H1 (cell line): ENCODE measurements at regions not wholly inside any gene's neighbourhood (a gene's known extent, or its start where the extent isn't known, plus 50 kb on each side); places are given as distances from the start of the nearest gene placed in this dataset.

ENCODE experiments used
- BRCA1 ChIP-seq: IDR thresholded peaks from 2 replicates; pipeline ENCODE4 v1.6.1; 2012; ENCODE audit warnings: low read depth, low read length, improper control_type of control experiment
- CBX5 ChIP-seq: fragments of 300-800, 300-1000 bp; sonication (generic); IDR thresholded peaks from 2 replicates; pipeline ENCODE4 v1.7.1; 2016; ENCODE audit warnings: antibody characterized with exemption, low read length, low read depth
- CTBP2 ChIP-seq: IDR thresholded peaks from 2 replicates; pipeline ENCODE4 v1.7.0; 2011; ENCODE audit warnings: borderline replicate concordance, mild to moderate bottlenecking, moderate library complexity, mixed read lengths, low read length; ENCODE audit not compliant: insufficient read depth, insufficient read length
- EZH2 ChIP-seq: fragments of 200-600 bp; sonication (generic); IDR thresholded peaks from 2 replicates; pipeline ENCODE4 v1.7.1; 2012; ENCODE audit warnings: low read depth, mild to moderate bottlenecking, moderate library complexity, low read length, inconsistent platforms; ENCODE audit not compliant: severe bottlenecking
- FOSL1 ChIP-seq: IDR thresholded peaks from 2 replicates; pipeline ENCODE4 v1.6.1; 2011; ENCODE audit warnings: mild to moderate bottlenecking, low read depth, low read length, moderate library complexity; ENCODE audit not compliant: insufficient read depth
- GTF2F1 ChIP-seq: IDR thresholded peaks from 2 replicates; pipeline ENCODE4 v1.6.1; 2012; ENCODE audit warnings: low read depth, low read length, improper control_type of control experiment, borderline replicate concordance
- SP1 ChIP-seq: IDR thresholded peaks from 2 replicates; pipeline ENCODE4 v1.6.1; 2011; ENCODE audit warnings: low read depth, low read length
- TCF12 ChIP-seq: IDR thresholded peaks from 2 replicates; pipeline ENCODE4 v1.6.1; 2011; ENCODE audit warnings: low read depth, mild to moderate bottlenecking, low read length
- ZNF274 ChIP-seq: IDR thresholded peaks from 2 replicates; pipeline ENCODE4 v1.7.0; 2012; ENCODE audit warnings: low read length, borderline replicate concordance; ENCODE audit errors: extremely low read depth
- TF ChIP-seq, protein P1 (sequence below): fragments of 300-600 bp; sonication (generic); IDR thresholded peaks from 2 replicates; pipeline ENCODE4 v1.7.1; 2012; ENCODE audit warnings: low read length, moderate library complexity, mild to moderate bottlenecking, inconsistent platforms; ENCODE audit not compliant: insufficient replicate concordance
- TF ChIP-seq, protein P2 (sequence below): IDR thresholded peaks from 2 replicates; pipeline ENCODE4 v1.6.1; 2012; ENCODE audit warnings: low read length, inconsistent platforms

DNA sequence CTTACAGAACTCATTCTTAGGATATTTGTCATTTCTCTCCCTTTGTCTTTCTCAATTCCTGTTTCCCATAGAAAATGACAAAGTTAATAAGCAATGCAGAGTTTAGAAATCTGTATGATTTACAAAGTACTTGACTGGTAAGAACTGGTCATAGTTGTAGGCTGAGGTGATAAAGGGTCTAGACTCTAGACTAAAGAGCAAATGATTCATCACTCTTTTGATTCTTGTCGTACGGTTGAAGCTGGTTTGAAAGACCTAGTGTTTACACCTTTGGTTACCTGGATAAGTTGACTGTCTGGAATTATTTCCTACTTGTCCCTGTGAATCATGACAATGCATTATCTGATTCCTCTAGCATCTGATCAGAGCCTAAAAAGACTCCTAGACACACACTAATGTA, 58.9 kb upstream of the TP63 start (continued):
- TF ChIP-seq, protein P1, sequence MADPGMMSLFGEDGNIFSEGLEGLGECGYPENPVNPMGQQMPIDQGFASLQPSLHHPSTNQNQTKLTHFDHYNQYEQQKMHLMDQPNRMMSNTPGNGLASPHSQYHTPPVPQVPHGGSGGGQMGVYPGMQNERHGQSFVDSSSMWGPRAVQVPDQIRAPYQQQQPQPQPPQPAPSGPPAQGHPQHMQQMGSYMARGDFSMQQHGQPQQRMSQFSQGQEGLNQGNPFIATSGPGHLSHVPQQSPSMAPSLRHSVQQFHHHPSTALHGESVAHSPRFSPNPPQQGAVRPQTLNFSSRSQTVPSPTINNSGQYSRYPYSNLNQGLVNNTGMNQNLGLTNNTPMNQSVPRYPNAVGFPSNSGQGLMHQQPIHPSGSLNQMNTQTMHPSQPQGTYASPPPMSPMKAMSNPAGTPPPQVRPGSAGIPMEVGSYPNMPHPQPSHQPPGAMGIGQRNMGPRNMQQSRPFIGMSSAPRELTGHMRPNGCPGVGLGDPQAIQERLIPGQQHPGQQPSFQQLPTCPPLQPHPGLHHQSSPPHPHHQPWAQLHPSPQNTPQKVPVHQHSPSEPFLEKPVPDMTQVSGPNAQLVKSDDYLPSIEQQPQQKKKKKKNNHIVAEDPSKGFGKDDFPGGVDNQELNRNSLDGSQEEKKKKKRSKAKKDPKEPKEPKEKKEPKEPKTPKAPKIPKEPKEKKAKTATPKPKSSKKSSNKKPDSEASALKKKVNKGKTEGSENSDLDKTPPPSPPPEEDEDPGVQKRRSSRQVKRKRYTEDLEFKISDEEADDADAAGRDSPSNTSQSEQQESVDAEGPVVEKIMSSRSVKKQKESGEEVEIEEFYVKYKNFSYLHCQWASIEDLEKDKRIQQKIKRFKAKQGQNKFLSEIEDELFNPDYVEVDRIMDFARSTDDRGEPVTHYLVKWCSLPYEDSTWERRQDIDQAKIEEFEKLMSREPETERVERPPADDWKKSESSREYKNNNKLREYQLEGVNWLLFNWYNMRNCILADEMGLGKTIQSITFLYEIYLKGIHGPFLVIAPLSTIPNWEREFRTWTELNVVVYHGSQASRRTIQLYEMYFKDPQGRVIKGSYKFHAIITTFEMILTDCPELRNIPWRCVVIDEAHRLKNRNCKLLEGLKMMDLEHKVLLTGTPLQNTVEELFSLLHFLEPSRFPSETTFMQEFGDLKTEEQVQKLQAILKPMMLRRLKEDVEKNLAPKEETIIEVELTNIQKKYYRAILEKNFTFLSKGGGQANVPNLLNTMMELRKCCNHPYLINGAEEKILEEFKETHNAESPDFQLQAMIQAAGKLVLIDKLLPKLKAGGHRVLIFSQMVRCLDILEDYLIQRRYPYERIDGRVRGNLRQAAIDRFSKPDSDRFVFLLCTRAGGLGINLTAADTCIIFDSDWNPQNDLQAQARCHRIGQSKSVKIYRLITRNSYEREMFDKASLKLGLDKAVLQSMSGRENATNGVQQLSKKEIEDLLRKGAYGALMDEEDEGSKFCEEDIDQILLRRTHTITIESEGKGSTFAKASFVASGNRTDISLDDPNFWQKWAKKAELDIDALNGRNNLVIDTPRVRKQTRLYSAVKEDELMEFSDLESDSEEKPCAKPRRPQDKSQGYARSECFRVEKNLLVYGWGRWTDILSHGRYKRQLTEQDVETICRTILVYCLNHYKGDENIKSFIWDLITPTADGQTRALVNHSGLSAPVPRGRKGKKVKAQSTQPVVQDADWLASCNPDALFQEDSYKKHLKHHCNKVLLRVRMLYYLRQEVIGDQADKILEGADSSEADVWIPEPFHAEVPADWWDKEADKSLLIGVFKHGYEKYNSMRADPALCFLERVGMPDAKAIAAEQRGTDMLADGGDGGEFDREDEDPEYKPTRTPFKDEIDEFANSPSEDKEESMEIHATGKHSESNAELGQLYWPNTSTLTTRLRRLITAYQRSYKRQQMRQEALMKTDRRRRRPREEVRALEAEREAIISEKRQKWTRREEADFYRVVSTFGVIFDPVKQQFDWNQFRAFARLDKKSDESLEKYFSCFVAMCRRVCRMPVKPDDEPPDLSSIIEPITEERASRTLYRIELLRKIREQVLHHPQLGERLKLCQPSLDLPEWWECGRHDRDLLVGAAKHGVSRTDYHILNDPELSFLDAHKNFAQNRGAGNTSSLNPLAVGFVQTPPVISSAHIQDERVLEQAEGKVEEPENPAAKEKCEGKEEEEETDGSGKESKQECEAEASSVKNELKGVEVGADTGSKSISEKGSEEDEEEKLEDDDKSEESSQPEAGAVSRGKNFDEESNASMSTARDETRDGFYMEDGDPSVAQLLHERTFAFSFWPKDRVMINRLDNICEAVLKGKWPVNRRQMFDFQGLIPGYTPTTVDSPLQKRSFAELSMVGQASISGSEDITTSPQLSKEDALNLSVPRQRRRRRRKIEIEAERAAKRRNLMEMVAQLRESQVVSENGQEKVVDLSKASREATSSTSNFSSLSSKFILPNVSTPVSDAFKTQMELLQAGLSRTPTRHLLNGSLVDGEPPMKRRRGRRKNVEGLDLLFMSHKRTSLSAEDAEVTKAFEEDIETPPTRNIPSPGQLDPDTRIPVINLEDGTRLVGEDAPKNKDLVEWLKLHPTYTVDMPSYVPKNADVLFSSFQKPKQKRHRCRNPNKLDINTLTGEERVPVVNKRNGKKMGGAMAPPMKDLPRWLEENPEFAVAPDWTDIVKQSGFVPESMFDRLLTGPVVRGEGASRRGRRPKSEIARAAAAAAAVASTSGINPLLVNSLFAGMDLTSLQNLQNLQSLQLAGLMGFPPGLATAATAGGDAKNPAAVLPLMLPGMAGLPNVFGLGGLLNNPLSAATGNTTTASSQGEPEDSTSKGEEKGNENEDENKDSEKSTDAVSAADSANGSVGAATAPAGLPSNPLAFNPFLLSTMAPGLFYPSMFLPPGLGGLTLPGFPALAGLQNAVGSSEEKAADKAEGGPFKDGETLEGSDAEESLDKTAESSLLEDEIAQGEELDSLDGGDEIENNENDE, result no peak
- no peak for TF ChIP-seq GTF2F1
- no peak for TF ChIP-seq ZNF274
- no peak for TF ChIP-seq FOSL1
- TF ChIP-seq TCF12, result no peak
- TF ChIP-seq CTBP2, result no peak
- TF ChIP-seq, protein P2, sequence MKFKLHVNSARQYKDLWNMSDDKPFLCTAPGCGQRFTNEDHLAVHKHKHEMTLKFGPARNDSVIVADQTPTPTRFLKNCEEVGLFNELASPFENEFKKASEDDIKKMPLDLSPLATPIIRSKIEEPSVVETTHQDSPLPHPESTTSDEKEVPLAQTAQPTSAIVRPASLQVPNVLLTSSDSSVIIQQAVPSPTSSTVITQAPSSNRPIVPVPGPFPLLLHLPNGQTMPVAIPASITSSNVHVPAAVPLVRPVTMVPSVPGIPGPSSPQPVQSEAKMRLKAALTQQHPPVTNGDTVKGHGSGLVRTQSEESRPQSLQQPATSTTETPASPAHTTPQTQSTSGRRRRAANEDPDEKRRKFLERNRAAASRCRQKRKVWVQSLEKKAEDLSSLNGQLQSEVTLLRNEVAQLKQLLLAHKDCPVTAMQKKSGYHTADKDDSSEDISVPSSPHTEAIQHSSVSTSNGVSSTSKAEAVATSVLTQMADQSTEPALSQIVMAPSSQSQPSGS, result no peak
- no peak for TF ChIP-seq BRCA1
- no peak for TF ChIP-seq EZH2
- TF ChIP-seq CBX5, result no peak
- no peak for TF ChIP-seq SP1
